ENCODE measurements at regions not wholly inside any gene's neighbourhood (a gene's known extent, or its start where the extent isn't known, plus 50 kb on each side); places are given as distances from the start of the nearest gene placed in this dataset.
"Not testable (repeated sequence)": the region's sequence is repeated elsewhere in the genome, so short reads cannot be mapped to it uniquely, and the experiment has no call there.

- no peak for DNase-seq
Measured at GRCh38 chr5:91864962-91865361, 481.8 kb upstream of the ARRDC3 start.

DNA sequence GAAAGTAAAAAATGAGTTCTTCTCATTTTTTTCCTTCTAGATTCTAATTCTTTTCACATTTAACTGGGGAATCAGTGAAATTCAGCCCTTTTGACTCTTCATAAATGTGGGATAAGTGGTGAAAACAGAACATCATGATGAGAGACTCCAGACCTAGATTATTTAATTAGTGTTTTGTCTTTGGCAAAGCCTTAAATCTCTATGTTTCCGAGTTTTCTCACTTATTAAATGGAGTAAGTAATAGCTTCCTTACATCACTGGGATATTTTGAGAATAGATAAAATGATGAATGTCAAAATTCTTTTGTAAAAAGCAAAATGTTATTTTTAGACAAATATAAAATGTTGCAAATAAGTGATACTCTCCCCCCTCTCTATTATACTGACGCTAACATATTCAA, 468.6 kb upstream of the ARRDC3 start:
- no peak for DNase-seq

DNA sequence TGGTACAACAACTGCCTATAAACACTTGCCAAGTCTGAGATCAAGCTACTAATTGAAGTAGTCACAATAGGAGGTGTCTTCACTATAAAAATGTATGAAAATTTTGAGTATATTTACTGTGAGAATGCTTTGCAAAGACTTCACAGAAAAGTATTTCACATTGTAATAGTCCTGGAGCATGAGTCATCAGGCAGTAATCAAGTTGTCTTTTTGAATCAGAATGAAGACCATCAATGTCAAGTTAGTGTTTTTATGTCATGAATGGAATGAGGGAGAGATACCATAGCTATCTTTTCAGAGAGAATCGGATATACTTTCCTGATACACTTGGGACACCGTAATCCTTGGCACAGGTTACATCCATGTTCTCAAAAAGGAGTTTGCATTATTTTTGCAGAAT, 466.9 kb upstream of the ARRDC3 start:
- peak; percentile 62 for DNase-seq

- peak; percentile 80 for DNase-seq
Measured at GRCh38 chr5:91849069-91849468, 466.0 kb upstream of the ARRDC3 start.

GRCh38 chr5:91848453-91848852, 465.3 kb upstream of the ARRDC3 start:
- DNase-seq = peak; percentile 94

DNA sequence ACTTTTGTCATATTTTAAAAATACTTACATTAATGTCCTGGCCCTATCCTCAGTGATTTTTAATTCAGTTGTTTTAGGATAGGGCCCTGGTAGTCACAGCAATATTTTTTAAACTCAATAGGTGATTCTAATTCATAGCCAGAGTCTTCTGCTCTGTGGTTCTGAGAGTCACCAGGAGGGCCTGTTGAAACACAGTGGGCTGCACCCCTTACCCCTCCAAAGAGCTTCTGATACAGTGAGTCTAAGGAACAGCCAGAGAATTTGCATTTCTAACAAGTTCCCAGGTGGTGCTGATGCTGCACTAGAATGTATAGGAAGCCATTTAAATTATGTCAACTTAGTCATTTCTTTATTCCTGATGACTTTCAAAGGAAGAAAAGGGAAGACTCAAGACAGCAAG, 458.3 kb upstream of the ARRDC3 start:
- no peak for DNase-seq

- no peak for DNase-seq
Measured at GRCh38 chr5:91840412-91840811, 457.3 kb upstream of the ARRDC3 start.

- DNase-seq = no peak
Measured at GRCh38 chr5:91839721-91840120, 456.6 kb upstream of the ARRDC3 start.

DNA sequence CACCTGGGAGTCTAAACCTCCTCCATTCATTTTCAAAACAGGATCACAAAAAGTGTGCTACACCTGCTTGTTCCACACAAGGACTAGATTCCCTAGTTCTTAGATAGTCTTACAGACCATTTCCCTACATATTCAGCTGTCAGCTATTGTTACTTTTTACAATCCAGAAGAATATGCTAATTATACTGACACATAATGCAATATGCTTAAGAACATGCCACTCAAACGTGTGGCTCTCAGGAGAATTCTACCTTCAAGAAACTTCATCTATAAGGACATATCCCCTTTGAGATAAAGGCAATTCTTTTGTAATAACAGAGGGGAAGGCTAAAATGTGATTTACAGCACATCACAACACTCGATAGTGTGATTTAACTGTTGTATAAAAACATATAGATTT, 456.1 kb upstream of the ARRDC3 start:
- DNase-seq = no peak

- DNase-seq = no peak
Measured at GRCh38 chr5:91830361-91830953, 447.3 kb upstream of the ARRDC3 start.

GRCh38 chr5:91825618-91826017, 442.5 kb upstream of the ARRDC3 start:
- DNase-seq = no peak

DNA sequence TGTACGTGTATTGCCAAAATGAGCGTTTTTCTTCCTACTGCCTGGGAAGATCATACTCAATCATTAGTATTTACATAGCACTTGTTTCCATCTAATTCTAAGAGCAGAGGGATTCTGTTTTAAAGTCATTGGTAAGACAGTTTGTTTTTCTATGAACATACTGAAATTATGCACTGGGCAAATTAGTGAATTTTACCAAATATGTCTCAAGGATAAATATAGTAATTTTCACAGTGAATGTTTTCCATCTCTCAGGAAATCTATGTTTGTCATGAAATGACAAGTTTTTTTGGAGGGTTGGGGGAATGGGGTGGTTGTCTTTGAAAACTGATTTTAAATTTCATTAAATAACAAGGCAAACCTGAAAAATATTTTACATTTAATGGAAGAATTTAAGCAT, 441.3 kb upstream of the ARRDC3 start:
- DNase-seq = no peak

- DNase-seq = no peak
Measured at GRCh38 chr5:91820874-91821273, 437.8 kb upstream of the ARRDC3 start.

GRCh38 chr5:91816681-91817080, 433.6 kb upstream of the ARRDC3 start:
- DNase-seq = no peak

DNA sequence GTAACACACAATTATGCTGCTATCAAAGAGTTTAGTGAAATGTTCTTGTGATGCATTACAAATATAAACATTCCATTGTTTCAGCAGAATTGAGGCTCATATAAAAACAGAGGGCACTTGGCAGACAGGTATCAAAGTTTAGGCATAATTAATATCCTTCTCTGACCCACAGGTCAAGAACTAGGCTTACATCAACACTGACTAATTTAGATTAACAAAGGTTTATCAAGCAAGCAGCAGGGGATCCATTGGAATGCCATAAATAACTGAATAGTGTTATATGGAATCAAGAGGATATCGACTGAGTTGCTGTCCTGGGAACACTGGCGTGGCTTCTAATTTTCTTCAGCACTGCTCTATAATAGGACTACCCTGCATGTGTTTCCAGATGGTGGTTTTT, 414.5 kb upstream of the ARRDC3 start:
- DNase-seq = no peak

DNA sequence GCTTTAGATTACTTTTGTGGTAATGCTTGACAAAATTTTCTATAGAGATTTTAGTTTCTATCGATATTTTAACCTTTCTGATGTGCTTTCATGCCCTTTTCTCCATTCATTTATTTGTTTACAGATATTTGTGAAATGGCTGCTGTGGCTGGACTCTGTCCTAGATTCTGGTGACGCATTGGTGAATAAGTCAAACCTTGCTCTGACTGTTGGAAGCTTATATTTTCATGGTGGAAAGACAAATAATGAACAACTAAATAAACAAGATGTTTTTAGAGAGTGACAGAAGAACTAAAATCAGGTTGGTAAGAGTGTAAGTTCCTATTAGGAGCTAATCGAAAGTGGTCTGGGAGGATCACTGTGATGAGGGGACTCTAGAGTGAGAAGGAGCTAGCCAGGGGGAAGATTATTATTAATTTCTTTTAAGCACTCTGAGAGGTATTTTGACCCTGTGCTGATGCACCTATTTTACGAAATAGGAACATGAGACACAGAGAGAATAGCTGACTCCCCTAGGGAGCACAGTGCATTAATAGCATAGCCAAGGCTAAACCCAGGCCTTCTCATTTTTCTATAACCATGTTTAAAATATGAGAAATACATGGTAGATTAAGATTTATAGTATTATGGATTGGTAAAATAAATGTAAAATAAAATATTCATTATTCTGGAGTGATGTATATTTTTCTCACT, 411.9 kb upstream of the ARRDC3 start:
- DNase-seq = no peak

- no peak for DNase-seq
Measured at GRCh38 chr5:91794455-91794854, 411.3 kb upstream of the ARRDC3 start.

- DNase-seq = peak; percentile 51
Measured at GRCh38 chr5:91787718-91788117, 404.6 kb upstream of the ARRDC3 start.

GRCh38 chr5:91777671-91778070, 394.6 kb upstream of the ARRDC3 start:
- DNase-seq = peak; percentile 53

DNA sequence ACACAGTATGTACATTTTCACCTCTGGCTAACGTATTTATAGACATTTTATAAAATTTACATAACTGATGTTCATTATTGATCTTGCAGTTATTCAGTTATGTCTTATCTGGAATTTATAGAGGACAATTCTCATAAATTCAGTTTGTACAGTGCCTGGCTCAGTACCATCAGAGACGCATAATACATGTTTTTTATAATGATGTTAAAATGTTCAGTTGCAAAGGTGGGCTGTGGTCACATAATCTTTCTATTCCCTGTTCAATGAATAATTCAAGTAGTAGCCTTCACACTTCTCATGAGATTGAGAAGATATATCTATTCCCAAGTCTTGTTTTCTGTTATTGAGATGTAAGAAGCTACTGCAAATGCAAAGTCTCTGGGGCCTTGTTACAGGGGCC, 393.1 kb upstream of the ARRDC3 start:
- no peak for DNase-seq

DNA sequence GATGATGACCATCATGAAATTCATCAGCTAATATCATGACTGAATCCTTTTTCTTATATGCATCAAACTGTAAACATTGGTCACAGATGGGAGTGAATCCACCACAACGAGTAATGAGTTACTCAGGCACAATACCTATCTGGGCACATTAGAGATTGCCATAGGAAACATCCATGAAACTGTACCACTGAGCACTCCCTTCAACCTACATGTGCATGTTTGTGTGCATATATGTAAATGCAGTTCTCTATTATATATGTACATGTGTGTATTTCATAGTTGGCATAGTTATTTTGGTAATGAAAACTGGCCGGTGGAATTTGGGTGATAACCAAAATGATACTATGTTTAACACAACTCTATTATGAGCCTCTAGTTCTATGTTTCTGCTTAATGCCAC, 387.3 kb upstream of the ARRDC3 start:
- DNase-seq = no peak

DNA sequence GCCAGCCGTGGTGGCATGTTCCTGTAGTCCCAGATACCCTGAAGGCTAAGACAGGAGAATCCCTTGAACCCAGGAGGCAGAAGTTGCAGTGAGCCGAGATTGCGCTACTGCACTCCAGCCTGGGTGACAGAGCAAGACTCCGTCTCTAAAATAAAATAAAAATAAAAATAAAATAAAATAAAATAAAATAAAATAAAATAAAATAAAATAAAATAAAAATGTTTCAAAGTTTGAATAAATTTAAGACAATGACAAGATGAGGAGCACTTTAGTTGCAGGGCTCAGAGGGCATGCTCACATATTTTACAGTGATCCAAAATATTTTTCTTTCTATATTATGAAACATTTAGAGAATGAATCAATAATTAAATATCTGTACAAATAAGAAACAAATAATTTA, 374.3 kb upstream of the ARRDC3 start:
- not testable (repeated sequence) for DNase-seq

DNA sequence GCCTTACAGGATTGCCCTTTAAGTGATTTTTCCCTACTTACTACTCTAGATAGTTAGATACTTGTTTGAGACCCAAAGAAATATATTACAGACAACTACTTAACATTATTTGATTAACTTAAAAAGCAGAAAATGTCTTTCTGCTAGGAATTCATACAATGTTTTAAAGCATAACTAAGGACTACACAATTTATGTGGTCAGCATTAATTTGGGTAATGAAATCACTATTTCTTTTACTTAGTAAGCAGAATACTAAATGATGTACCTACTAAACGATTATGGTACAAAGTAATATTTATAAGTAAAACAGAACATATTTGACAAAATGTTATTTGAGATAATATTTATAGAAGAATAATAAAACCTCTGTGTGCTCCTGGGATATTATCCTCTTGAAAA, 371.9 kb upstream of the ARRDC3 start:
- no peak for DNase-seq

DNA sequence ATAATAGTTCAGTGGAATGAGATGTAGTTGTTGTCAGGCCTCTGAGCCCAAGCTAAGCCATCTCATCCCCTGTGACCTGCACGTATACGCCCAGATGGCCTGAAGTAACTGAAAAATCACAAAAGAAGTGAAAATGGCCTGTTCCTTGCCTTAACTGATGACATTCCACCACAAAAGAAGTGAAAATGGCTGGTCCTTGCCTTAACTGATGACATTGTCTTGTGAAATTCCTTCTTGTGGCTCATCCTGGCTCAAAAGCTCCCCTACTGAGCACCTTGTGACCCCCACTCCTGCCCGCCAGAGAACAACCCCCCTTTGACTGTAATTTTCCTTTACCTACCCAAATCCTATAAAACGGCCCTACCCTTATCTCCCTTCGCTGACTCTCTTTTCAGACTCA, 361.4 kb upstream of the ARRDC3 start:
- not testable (repeated sequence) for DNase-seq

DNA sequence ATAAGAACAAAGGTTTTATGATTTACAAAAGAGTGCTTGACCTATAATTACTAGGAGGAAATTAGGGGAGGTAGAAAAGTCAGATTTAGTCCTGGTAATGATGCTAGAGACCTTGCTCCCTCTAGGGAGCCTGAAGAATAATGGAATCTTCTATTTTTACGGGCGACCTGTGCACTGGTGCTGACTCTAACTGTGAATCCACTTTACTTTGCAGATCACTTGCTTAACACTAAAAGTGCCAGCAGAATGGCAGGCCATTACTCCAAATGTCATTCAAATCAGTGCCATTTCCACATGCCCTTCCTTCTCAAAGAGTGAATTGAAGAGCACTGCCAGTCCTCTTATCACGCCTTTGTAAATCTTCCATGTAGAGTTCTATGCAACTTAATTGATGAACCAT, 359.4 kb upstream of the ARRDC3 start:
- DNase-seq = no peak

Measured in fibroblast of upper back skin (primary cell).